Neural cell (in vitro differentiated cells): ENCODE measurements at regions not wholly inside any gene's neighbourhood (a gene's known extent, or its start where the extent isn't known, plus 50 kb on each side); places are given as distances from the start of the nearest gene placed in this dataset.

Source experiments
- H2AFZ ChIP-seq: fragments of 200-600, 300-800 bp; sonication (generic), shearing (Covaris generic); 2 replicates; pipeline ENCODE4 v1.6.0; 2014; ENCODE audit warnings: low read depth, mild to moderate bottlenecking, antibody characterized with exemption, low read length, moderate library complexity
- H3F3A ChIP-seq: fragments of 200-600 bp; shearing (Covaris generic); 2 replicates; pipeline ENCODE4 v1.6.1; 2016; ENCODE audit warnings: mild to moderate bottlenecking, moderate library complexity, mixed read lengths, antibody characterized with exemption, low read length; ENCODE audit not compliant: insufficient read depth, poor library complexity, severe bottlenecking
- H3K27ac ChIP-seq: fragments of 200-600, 300-800 bp; sonication (generic), shearing (Covaris generic); 2 replicates; pipeline ENCODE4 v1.5.1; 2014; ENCODE audit warnings: mild to moderate bottlenecking, low read length, moderate library complexity
- H3K27me3 ChIP-seq: fragments of 300-800, 200-600 bp; sonication (generic), shearing (Covaris generic); 2 replicates; pipeline ENCODE4 v1.6.0; 2014; ENCODE audit warnings: mild to moderate bottlenecking, low read depth, low read length, moderate library complexity; ENCODE audit not compliant: insufficient read depth
- H3K36me3 ChIP-seq: fragments of 300-800, 200-600 bp; sonication (generic), shearing (Covaris generic); 2 replicates; pipeline ENCODE4 v1.5.1; 2014; ENCODE audit warnings: mild to moderate bottlenecking, antibody characterized with exemption, low read length, moderate library complexity; ENCODE audit not compliant: insufficient read depth
- H3K4me2 ChIP-seq: fragments of 300-800, 200-600 bp; sonication (generic), shearing (Covaris generic); 2 replicates; pipeline ENCODE4 v1.6.0; 2014; ENCODE audit warnings: mild to moderate bottlenecking, low read length
- H3K4me3 ChIP-seq: fragments of 300-800, 200-600 bp; sonication (generic), shearing (Covaris generic); 2 replicates; pipeline ENCODE4 v1.5.1; 2014; ENCODE audit warnings: mild to moderate bottlenecking, low read length, moderate library complexity
- H3K79me2 ChIP-seq: fragments of 200-600 bp; shearing (Covaris generic); replicated peaks from 2 replicates; pipeline ENCODE4 v1.6.0; 2014; ENCODE audit warnings: mild to moderate bottlenecking, low read length, moderate library complexity; ENCODE audit not compliant: insufficient read depth
- H3K9ac ChIP-seq: fragments of 300-800, 200-600 bp; sonication (generic), shearing (Covaris generic); 2 replicates; pipeline ENCODE4 v1.6.1; 2016; ENCODE audit warnings: mild to moderate bottlenecking, low read length, mixed read lengths
- H3K9me2 ChIP-seq: fragments of 200-600 bp; shearing (Covaris generic); 2 replicates; pipeline ENCODE4 v1.6.1; 2016; ENCODE audit warnings: mild to moderate bottlenecking, low read length, mixed read lengths; ENCODE audit not compliant: insufficient read depth
- H3K9me3 ChIP-seq: fragments of 200-600, 300-800 bp; sonication (generic), shearing (Covaris generic); 2 replicates; pipeline ENCODE4 v1.6.1; 2016; ENCODE audit warnings: mild to moderate bottlenecking, mixed run types, low read length, moderate library complexity, mixed read lengths
- H4K20me1 ChIP-seq: fragments of 200-600 bp; shearing (Covaris generic); 2 replicates; pipeline ENCODE4 v1.6.1; 2016; ENCODE audit warnings: mild to moderate bottlenecking, mixed run types; ENCODE audit not compliant: insufficient read depth
- CTCF ChIP-seq: fragments of 450-650 bp; IDR thresholded peaks from 2 replicates; pipeline ENCODE4 v1.5.1; 2014; ENCODE audit warnings: antibody characterized with exemption, mild to moderate bottlenecking, moderate library complexity; ENCODE audit not compliant: poor library complexity, severe bottlenecking
- EP300 ChIP-seq: fragments of 450-650 bp; conservative IDR thresholded peaks from 2 replicates; pipeline ENCODE4 v1.6.1; 2014; ENCODE audit warnings: antibody characterized with exemption, mild to moderate bottlenecking, moderate library complexity; ENCODE audit not compliant: poor library complexity, severe bottlenecking
- EZH2 ChIP-seq: fragments of 200-600, 300-800 bp; shearing (Covaris generic), sonication (generic); IDR thresholded peaks from 2 replicates; pipeline ENCODE4 v1.6.1; 2014; ENCODE audit warnings: antibody characterized with exemption, low read length, borderline replicate concordance, mild to moderate bottlenecking; ENCODE audit not compliant: insufficient read depth, poor library complexity, severe bottlenecking
- MXI1 ChIP-seq: fragments of 450-650 bp; conservative IDR thresholded peaks from 2 replicates; pipeline ENCODE4 v1.6.1; 2014; ENCODE audit warnings: antibody characterized with exemption, mild to moderate bottlenecking; ENCODE audit not compliant: poor library complexity, severe bottlenecking
- POLR2AphosphoS5 ChIP-seq: IDR thresholded peaks from 2 replicates; pipeline ENCODE4 v1.6.1; 2012
- RAD21 ChIP-seq: fragments of 450-650 bp; conservative IDR thresholded peaks from 2 replicates; pipeline ENCODE4 v1.6.1; 2014; ENCODE audit warnings: antibody characterized with exemption, mild to moderate bottlenecking, moderate library complexity
- REST ChIP-seq: IDR thresholded peaks from 2 replicates; pipeline ENCODE4 v1.6.1; 2012; ENCODE audit warnings: borderline replicate concordance
- SMC3 ChIP-seq: fragments of 450-650 bp; conservative IDR thresholded peaks from 2 replicates; pipeline ENCODE4 v1.6.1; 2014; ENCODE audit warnings: antibody characterized with exemption, mild to moderate bottlenecking, moderate library complexity; ENCODE audit not compliant: poor library complexity
- TAF1 ChIP-seq: IDR thresholded peaks from 2 replicates; pipeline ENCODE4 v1.6.1; 2012; ENCODE audit warnings: low read depth

GRCh38 chr10:8171008-8171407, 116.5 kb downstream of the GATA3 start:
- H3K79me2 ChIP-seq: no peaks in the 10 kb centered on the region
- H3K9me2 ChIP-seq: no peaks in the 10 kb centered on the region
- no peaks in the 10 kb centered on the region for H3K36me3 ChIP-seq
- H3K27me3 ChIP-seq: no peaks in the 10 kb centered on the region
- no peaks in the 10 kb centered on the region for H3F3A ChIP-seq
- no peak overlapping the region for H3K4me3 ChIP-seq
- TF ChIP-seq REST (no peak), CTCF (no peak), TAF1 (no peak), EP300 (no peak), EZH2 (no peak), POLR2AphosphoS5 (no peak), MXI1 (no peak), RAD21 (no peak), SMC3 (no peak)
- no peak overlapping the region for H3K9ac ChIP-seq
- H2AFZ ChIP-seq: no peak overlapping the region
- no peaks in the 10 kb centered on the region for H4K20me1 ChIP-seq
- no peak overlapping the region for H3K27ac ChIP-seq
- H3K4me2 ChIP-seq: no peak overlapping the region
- peaks cover 5% of the 10 kb centered on the region for H3K9me3 ChIP-seq

- no peaks in the 10 kb centered on the region for H3K36me3 ChIP-seq
- H3K27ac ChIP-seq: no peak overlapping the region
- no peak overlapping the region for H3K4me2 ChIP-seq
- H2AFZ ChIP-seq: no peak overlapping the region
- H4K20me1 ChIP-seq: no peaks in the 10 kb centered on the region
- peaks cover 5% of the 10 kb centered on the region for H3K9me3 ChIP-seq
- H3K4me3 ChIP-seq: no peak overlapping the region
- H3K79me2 ChIP-seq: no peaks in the 10 kb centered on the region
- TF ChIP-seq REST (no peak), CTCF (no peak), MXI1 (no peak), SMC3 (no peak), EZH2 (no peak), RAD21 (no peak), TAF1 (no peak), POLR2AphosphoS5 (no peak), EP300 (no peak)
- no peaks in the 10 kb centered on the region for H3K9me2 ChIP-seq
- no peaks in the 10 kb centered on the region for H3F3A ChIP-seq
- no peak overlapping the region for H3K9ac ChIP-seq
- no peaks in the 10 kb centered on the region for H3K27me3 ChIP-seq
Measured at GRCh38 chr10:8172604-8173003, 118.1 kb downstream of the GATA3 start.
